B cell (primary cell): ENCODE measurements at regions not wholly inside any gene's neighbourhood (a gene's known extent, or its start where the extent isn't known, plus 50 kb on each side); places are given as distances from the start of the nearest gene placed in this dataset.

Source experiments
- ATAC-seq: fragments of 200-7000 bp; cut with Tn5 transposase; one replicate; pipeline ENCODE4 v1.10.0; 2021; ENCODE audit warnings: low read depth, mild to moderate bottlenecking, moderate number of reproducible peaks, moderate library complexity
- CTCF ChIA-PET: fragments of 350-600 bp; sonication (Branson Sonifier 250); formaldehyde crosslinking; loops from one replicate; lab custom pipeline; 2021; ENCODE audit warnings: antibody characterized with exemption, inconsistent platforms; lab: Charles Lee
- POLR2A ChIA-PET: fragments of 350-600 bp; sonication (Branson Sonifier 250); formaldehyde crosslinking; loops from one replicate; lab custom pipeline; 2021; ENCODE audit warnings: antibody characterized with exemption; lab: Charles Lee
- DNase-seq: peaks from one replicate; pipeline ENCODE4 v3.0.0; 2013
- H2AFZ ChIP-seq: 2 replicates; pipeline ENCODE4 v1.6.1; 2012; ENCODE audit warnings: mild to moderate bottlenecking, low read depth, low read length; ENCODE audit not compliant: insufficient read depth, poor library complexity, severe bottlenecking
- H3K27ac ChIP-seq, 2 donors: 1 replicate in 1 of 2; 2 replicates in 1 of 2; pipeline ENCODE4 v1.5.1; 2012 to 2013; ENCODE audit warnings: low read length in 2 of 2, mild to moderate bottlenecking in 2 of 2, moderate library complexity in 1 of 2
- H3K27me3 ChIP-seq, 4 experiments: fragments of 200-600 bp in 1 of 4; sonication (generic) in 1 of 4; replicated peaks in 1 of 4; 1 replicate in 2 of 4; 2 replicates in 2 of 4; pipeline versions ENCODE4 v1.6.1 to v1.7.0; 2013 to 2016; ENCODE audit warnings: low read length in 3 of 4, mild to moderate bottlenecking in 2 of 4, mixed read lengths in 1 of 4, moderate library complexity in 1 of 4; ENCODE audit not compliant: insufficient read depth in 4 of 4, control insufficient read depth in 3 of 4; ENCODE audit errors: control extremely low read depth in 1 of 4
- H3K36me3 ChIP-seq, 2 experiments: replicated peaks in 1 of 2; 1 replicate in 1 of 2; 2 replicates in 1 of 2; pipeline versions ENCODE4 v1.6.1 to v1.7.1; 2013; ENCODE audit warnings: low read length in 1 of 2; ENCODE audit not compliant: insufficient read depth in 2 of 2, control insufficient read depth in 1 of 2; ENCODE audit errors: control extremely low read depth in 1 of 2, extremely low read depth in 1 of 2
- H3K4me1 ChIP-seq, 2 donors: fragments of 200-600 bp in 1 of 2; sonication (generic) in 1 of 2; 1 replicate in 1 of 2; 2 replicates in 1 of 2; pipeline versions ENCODE4 v1.5.1 to v1.6.1; 2013 to 2017; ENCODE audit warnings: low read length in 2 of 2; ENCODE audit not compliant: control insufficient read depth in 2 of 2, insufficient read depth in 2 of 2
- H3K4me2 ChIP-seq: replicated peaks from 2 replicates; pipeline ENCODE3; 2012; ENCODE audit warnings: mild to moderate bottlenecking, low read depth, low read length; ENCODE audit not compliant: poor library complexity, severe bottlenecking
- H3K4me3 ChIP-seq, 5 experiments: fragments of 200-600 bp in 1 of 5; sonication (generic) in 1 of 5; 1 replicate in 3 of 5; 2 replicates in 2 of 5; pipeline versions ENCODE4 v1.5.1 to v1.7.0; 2011 to 2016; ENCODE audit warnings: low read length in 4 of 5, mild to moderate bottlenecking in 4 of 5, low read depth in 2 of 5, control low read depth in 1 of 5, moderate library complexity in 1 of 5; ENCODE audit not compliant: insufficient read depth in 1 of 5; ENCODE audit errors: control extremely low read depth in 1 of 5, extremely low read depth in 1 of 5
- H3K79me2 ChIP-seq: fragments of 200-600 bp; sonication (generic); one replicate; pipeline ENCODE4 v1.6.0; 2016; ENCODE audit warnings: low read length; ENCODE audit not compliant: control insufficient read depth, insufficient read depth
- H3K9ac ChIP-seq: fragments of 200-600 bp; sonication (generic); 2 replicates; pipeline ENCODE4 v1.6.1; 2017; ENCODE audit warnings: mild to moderate bottlenecking, low read length, moderate library complexity
- H3K9me3 ChIP-seq, 3 donors: one replicate each; pipeline versions ENCODE4 v1.6.1 to v1.7.1; 2013; ENCODE audit warnings: low read length in 2 of 3; ENCODE audit not compliant: control insufficient read depth in 2 of 3, insufficient read depth in 1 of 3; ENCODE audit errors: control extremely low read depth in 1 of 3
- H4K20me1 ChIP-seq: 2 replicates; pipeline ENCODE4 v1.6.0; 2012; ENCODE audit warnings: mild to moderate bottlenecking, low read length; ENCODE audit not compliant: insufficient read depth, control insufficient read depth, poor library complexity, severe bottlenecking
- H3K27ac Mint-ChIP-seq: one replicate; pipeline ENCODE4 v1.8.0; 2021; ENCODE audit warnings: mixed read lengths
- H3K27me3 Mint-ChIP-seq: one replicate; pipeline ENCODE4 v1.8.0; 2021; ENCODE audit warnings: mixed read lengths
- H3K4me1 Mint-ChIP-seq: one replicate; pipeline ENCODE4 v1.8.0; 2021; ENCODE audit warnings: mixed read lengths
- H3K4me3 Mint-ChIP-seq: one replicate; pipeline ENCODE4 v1.8.0; 2021; ENCODE audit warnings: mixed read lengths
- H3K9me3 Mint-ChIP-seq: one replicate; pipeline ENCODE4 v1.8.0; 2022; ENCODE audit warnings: mixed read lengths; ENCODE audit not compliant: insufficient read depth
- CTCF ChIP-seq: fragments of 200-600 bp; IDR thresholded peaks from one replicate; pipeline ENCODE4 v1.8.0; 2022; ENCODE audit warnings: antibody characterized with exemption, mild to moderate bottlenecking
- EZH2 ChIP-seq: IDR thresholded peaks from 2 replicates; pipeline ENCODE4 v1.6.1; 2012; ENCODE audit warnings: borderline replicate concordance, low read depth, mild to moderate bottlenecking, moderate library complexity, low read length; ENCODE audit not compliant: insufficient read depth, poor library complexity, severe bottlenecking
- WGBS: methylation state at CpG from one replicate; pipeline ENCODE4 v1.1.5; 2013; ENCODE audit warnings: missing lambda C conversion rate; ENCODE audit not compliant: insufficient coverage; 5-methylcytosine and 5-hydroxymethylcytosine counted together
- intact Hi-C: fragments of 100-400 bp; cut with micrococcal nuclease; formaldehyde crosslinking; loops from one replicate; pipeline ENCODE4 v1.10.0; 2022

GRCh38 chr9:81032831-81033230 is 656.5 kb downstream of the TLE1 start:
- intact Hi-C loops: no loop called here
- no peak overlapping the region for H3K27ac ChIP-seq
- H3K4me1 ChIP-seq: no peaks in the 10 kb centered on the region
- H3K9me3 ChIP-seq: no peaks in the 10 kb centered on the region
- no peaks in the 10 kb centered on the region for H3K27me3 ChIP-seq
- H3K27ac Mint-ChIP-seq: no peak overlapping the region
- H3K4me3 Mint-ChIP-seq: no peak overlapping the region
- no peak overlapping the region for H3K9ac ChIP-seq
- DNase-seq (no peak), ATAC-seq (no peak)
- H4K20me1 ChIP-seq: no peaks in the 10 kb centered on the region
- no peaks in the 10 kb centered on the region for H3K36me3 ChIP-seq
- no peak overlapping the region for H2AFZ ChIP-seq
- CTCF ChIA-PET: no interaction called here
- no peak overlapping the region for H3K4me3 ChIP-seq
- no peak overlapping the region for H3K4me2 ChIP-seq
- TF ChIP-seq CTCF: no peak
- TF ChIP-seq EZH2: no peak
- no peaks in the 10 kb centered on the region for H3K4me1 Mint-ChIP-seq
- no peaks in the 10 kb centered on the region for H3K27me3 Mint-ChIP-seq
- POLR2A ChIA-PET: no interaction called here
- H3K79me2 ChIP-seq: no peaks in the 10 kb centered on the region
- WGBS: no CpG with 5 or more reads among the region's 1 CpG
- no peaks in the 10 kb centered on the region for H3K9me3 Mint-ChIP-seq

- no peaks in the 10 kb centered on the region for H3K79me2 ChIP-seq
- ATAC-seq (no peak), DNase-seq (no peak)
- H2AFZ ChIP-seq: no peak overlapping the region
- CTCF ChIA-PET: no interaction called here
- intact Hi-C loops: no loop called here
- no peaks in the 10 kb centered on the region for H4K20me1 ChIP-seq
- Mint-ChIP-seq H3K4me1 (no peaks in the 10 kb centered on the region), H3K27me3 (no peaks in the 10 kb centered on the region), H3K4me3 (no peak overlapping the region), H3K27ac (no peak overlapping the region), H3K9me3 (no peaks in the 10 kb centered on the region)
- no peak overlapping the region for H3K4me2 ChIP-seq
- H3K9ac ChIP-seq: no peak overlapping the region
- H3K27me3 ChIP-seq: no peaks in the 10 kb centered on the region
- 77% methylated on average over 2 of the region's 2 CpGs for WGBS
- no peak overlapping the region for H3K27ac ChIP-seq
- POLR2A ChIA-PET: no interaction called here
- no peak overlapping the region for H3K4me3 ChIP-seq
- TF ChIP-seq EZH2: no peak
- TF ChIP-seq CTCF: no peak
- no peaks in the 10 kb centered on the region for H3K9me3 ChIP-seq
- H3K4me1 ChIP-seq: no peaks in the 10 kb centered on the region
- H3K36me3 ChIP-seq: no peaks in the 10 kb centered on the region
Observed at GRCh38 chr9:81032030-81032572, 657.2 kb downstream of the TLE1 start.
